Endometrial microvascular endothelial cells (primary cell): ENCODE measurements at regions not wholly inside any gene's neighbourhood (a gene's known extent, or its start where the extent isn't known, plus 50 kb on each side); places are given as distances from the start of the nearest gene placed in this dataset.
"Not testable (repeated sequence)": the region's sequence is repeated elsewhere in the genome, so short reads cannot be mapped to it uniquely, and the experiment has no call there.

Experiments
- in situ Hi-C: cut with HindIII; loops from 2 replicates; pipeline ENCODE4 v1.10.0; 2017; ENCODE audit warnings: low sequenced_read_pairs, low pct_unique_long_range_greater_than_20kb; ENCODE audit errors: inconsistent ontology term

GRCh38 chr3:81024560-81024959 is 736.9 kb downstream of the GBE1 start:
- in situ Hi-C loops = no loop called here

- in situ Hi-C loops = no loop called here
Measured at GRCh38 chr3:81022339-81022738, 739.1 kb downstream of the GBE1 start.

GRCh38 chr3:81013360-81013759 is 748.1 kb downstream of the GBE1 start:
- in situ Hi-C loops = no loop called here

GRCh38 chr3:81005992-81006391 is 755.5 kb downstream of the GBE1 start:
- in situ Hi-C loops = no loop called here

GRCh38 chr3:81003817-81004216 is 757.6 kb downstream of the GBE1 start:
- in situ Hi-C loops = no loop called here

GRCh38 chr3:81003008-81003645 is 758.3 kb downstream of the GBE1 start:
- in situ Hi-C loops = no loop called here

- in situ Hi-C loops = no loop called here
Measured at GRCh38 chr3:80999481-80999880, 762.0 kb downstream of the GBE1 start.

- in situ Hi-C loops = no loop called here
Measured at GRCh38 chr3:80998022-80998421, 763.4 kb downstream of the GBE1 start.

- in situ Hi-C loops = no loop called here
Measured at GRCh38 chr3:80997622-80998021, 763.8 kb downstream of the GBE1 start.

GRCh38 chr3:80994767-80995166 is 766.7 kb downstream of the GBE1 start:
- in situ Hi-C loops = no loop called here

GRCh38 chr3:80994085-80994665 is 767.3 kb downstream of the GBE1 start:
- in situ Hi-C loops = no loop called here

GRCh38 chr3:80993241-80993945 is 768.1 kb downstream of the GBE1 start:
- in situ Hi-C loops = no loop called here

- in situ Hi-C loops = no loop called here
Measured at GRCh38 chr3:80983753-80984152, 777.7 kb downstream of the GBE1 start.

GRCh38 chr3:80978216-80978969 is 783.1 kb downstream of the GBE1 start:
- in situ Hi-C loops = no loop called here

GRCh38 chr3:80970292-80970691 is 791.2 kb downstream of the GBE1 start:
- in situ Hi-C loops = no loop called here

GRCh38 chr3:80929576-80929975 is 831.9 kb downstream of the GBE1 start:
- in situ Hi-C loops = no loop called here

GRCh38 chr3:80914854-80915253 is 846.6 kb downstream of the GBE1 start:
- in situ Hi-C loops = no loop called here

GRCh38 chr3:80898211-80898610 is 863.2 kb downstream of the GBE1 start:
- in situ Hi-C loops = no loop called here

GRCh38 chr3:80897005-80897404 is 864.4 kb downstream of the GBE1 start:
- in situ Hi-C loops = not testable (repeated sequence)

- in situ Hi-C loops = no loop called here
Measured at GRCh38 chr3:80890571-80890970, 870.9 kb downstream of the GBE1 start.
